Mesodermal cell (in vitro differentiated cells): ENCODE measurements at regions not wholly inside any gene's neighbourhood (a gene's known extent, or its start where the extent isn't known, plus 50 kb on each side); places are given as distances from the start of the nearest gene placed in this dataset.

Experiments
- H3K27ac ChIP-seq: 2 replicates; pipeline ENCODE4 v1.7.0; 2013; ENCODE audit warnings: mild to moderate bottlenecking, low read depth, low read length, moderate library complexity; ENCODE audit not compliant: severe bottlenecking
- H3K36me3 ChIP-seq: 2 replicates; pipeline ENCODE4 v1.7.1; 2013; ENCODE audit warnings: mild to moderate bottlenecking, low read length, moderate library complexity; ENCODE audit not compliant: control insufficient read depth, insufficient read depth
- H3K4me1 ChIP-seq: one replicate; pipeline ENCODE4 v1.7.1; 2013; ENCODE audit warnings: mild to moderate bottlenecking, low read length; ENCODE audit not compliant: insufficient read depth, control insufficient read depth, poor library complexity, severe bottlenecking
- H3K4me3 ChIP-seq: 2 replicates; pipeline ENCODE4 v1.7.0; 2013; ENCODE audit warnings: low read length, control low read depth, mild to moderate bottlenecking; ENCODE audit not compliant: insufficient read depth, poor library complexity, severe bottlenecking; ENCODE audit errors: extremely low read depth
- H3K9me3 ChIP-seq: 2 replicates; pipeline ENCODE4 v1.7.1; 2013; ENCODE audit warnings: mild to moderate bottlenecking, low read length, moderate library complexity; ENCODE audit not compliant: control insufficient read depth
- WGBS, 2 experiments: methylation state at CpG; one replicate each; pipeline ENCODE4 v1.1.5; 2013; ENCODE audit warnings: missing lambda C conversion rate in 2 of 2; ENCODE audit not compliant: insufficient coverage in 2 of 2; 5-methylcytosine and 5-hydroxymethylcytosine counted together

- no peaks in the 10 kb centered on the region for H3K9me3 ChIP-seq
- H3K4me1 ChIP-seq = no peaks in the 10 kb centered on the region
- no peak overlapping the region for H3K4me3 ChIP-seq
- H3K36me3 ChIP-seq = no peaks in the 10 kb centered on the region
- no peak overlapping the region for H3K27ac ChIP-seq
- WGBS, 2 experiments = 80% methylated on average over 1 of the region's 1 CpG; no CpG with 5 or more reads in 1 of the 2 experiments
Observed at GRCh38 chr10:88023676-88024075, 160.3 kb downstream of the PTEN start.

GRCh38 chr10:88026031-88026430 lies 162.6 kb downstream of the PTEN start:
- H3K27ac ChIP-seq = no peak overlapping the region
- H3K9me3 ChIP-seq = no peaks in the 10 kb centered on the region
- WGBS, 2 experiments = 100% methylated on average over 2 to 3 of the region's 3 CpGs
- H3K36me3 ChIP-seq = no peaks in the 10 kb centered on the region
- no peak overlapping the region for H3K4me3 ChIP-seq
- H3K4me1 ChIP-seq = no peaks in the 10 kb centered on the region

- WGBS, 2 experiments = no CpG with 5 or more reads among the region's 4 CpGs
- no peaks in the 10 kb centered on the region for H3K36me3 ChIP-seq
- no peak overlapping the region for H3K27ac ChIP-seq
- H3K9me3 ChIP-seq = no peaks in the 10 kb centered on the region
- H3K4me3 ChIP-seq = no peak overlapping the region
- H3K4me1 ChIP-seq = peaks cover 5% of the 10 kb centered on the region
Observed at GRCh38 chr10:88027570-88027969, 164.1 kb downstream of the PTEN start.

- Histone ChIP-seq H3K9me3 (no peaks in the 10 kb centered on the region), H3K36me3 (no peaks in the 10 kb centered on the region), H3K4me3 (no peak overlapping the region), H3K27ac (no peak overlapping the region), H3K4me1 (peaks cover 9% of the 10 kb centered on the region)
- WGBS, 2 experiments = 100% methylated on average over 1 of the region's 1 CpG; no CpG with 5 or more reads in 1 of the 2 experiments
Observed at GRCh38 chr10:88028072-88028471, 164.6 kb downstream of the PTEN start.

GRCh38 chr10:88028654-88029053 lies 165.2 kb downstream of the PTEN start:
- no peaks in the 10 kb centered on the region for H3K9me3 ChIP-seq
- WGBS, 2 experiments = 50 to 100% methylated on average over 1 of the region's 1 CpG
- H3K36me3 ChIP-seq = no peaks in the 10 kb centered on the region
- peaks cover 9% of the 10 kb centered on the region for H3K4me1 ChIP-seq
- no peak overlapping the region for H3K4me3 ChIP-seq
- H3K27ac ChIP-seq = no peak overlapping the region

- no CpG with 5 or more reads among the region's 1 CpG for WGBS, 2 experiments
- Histone ChIP-seq H3K4me3 (no peak overlapping the region), H3K4me1 (peaks cover 9% of the 10 kb centered on the region), H3K27ac (no peak overlapping the region), H3K36me3 (no peaks in the 10 kb centered on the region), H3K9me3 (no peaks in the 10 kb centered on the region)
Observed at GRCh38 chr10:88032566-88032965, 169.1 kb downstream of the PTEN start.

- H3K4me3 ChIP-seq = no peak overlapping the region
- 100% methylated on average over 1 of the region's 3 CpGs; no CpG with 5 or more reads in 1 of the 2 experiments for WGBS, 2 experiments
- peaks cover 9% of the 10 kb centered on the region for H3K4me1 ChIP-seq
- H3K9me3 ChIP-seq = no peaks in the 10 kb centered on the region
- no peaks in the 10 kb centered on the region for H3K36me3 ChIP-seq
- no peak overlapping the region for H3K27ac ChIP-seq
Observed at GRCh38 chr10:88033385-88033784, 170.0 kb downstream of the PTEN start.

- H3K36me3 ChIP-seq = no peaks in the 10 kb centered on the region
- 75 to 81% methylated on average over 4 of the region's 4 CpGs for WGBS, 2 experiments
- H3K4me1 ChIP-seq = peaks cover 9% of the 10 kb centered on the region
- H3K9me3 ChIP-seq = no peaks in the 10 kb centered on the region
- H3K4me3 ChIP-seq = no peak overlapping the region
- no peak overlapping the region for H3K27ac ChIP-seq
Observed at GRCh38 chr10:88033793-88034192, 170.4 kb downstream of the PTEN start.

- H3K4me1 ChIP-seq = peaks cover 9% of the 10 kb centered on the region
- WGBS, 2 experiments = 88 to 100% methylated on average over 2 to 4 of the region's 4 CpGs
- no peak overlapping the region for H3K4me3 ChIP-seq
- H3K9me3 ChIP-seq = no peaks in the 10 kb centered on the region
- no peak overlapping the region for H3K27ac ChIP-seq
- no peaks in the 10 kb centered on the region for H3K36me3 ChIP-seq
Observed at GRCh38 chr10:88036126-88036525, 172.7 kb downstream of the PTEN start.

- H3K36me3 ChIP-seq = no peaks in the 10 kb centered on the region
- peaks cover 18% of the 10 kb centered on the region for H3K4me1 ChIP-seq
- no peak overlapping the region for H3K4me3 ChIP-seq
- 67 to 73% methylated on average over 1 of the region's 2 CpGs for WGBS, 2 experiments
- no peaks in the 10 kb centered on the region for H3K9me3 ChIP-seq
- H3K27ac ChIP-seq = no peak overlapping the region
Observed at GRCh38 chr10:88037623-88038022, 174.2 kb downstream of the PTEN start.

GRCh38 chr10:88038268-88038667 lies 174.8 kb downstream of the PTEN start:
- Histone ChIP-seq H3K4me3 (no peak overlapping the region), H3K4me1 (peaks cover 14% of the 10 kb centered on the region), H3K27ac (no peak overlapping the region), H3K36me3 (no peaks in the 10 kb centered on the region), H3K9me3 (no peaks in the 10 kb centered on the region)
- WGBS, 2 experiments = 94 to 98% methylated on average over 4 of the region's 4 CpGs
